ENCODE measurements at regions not wholly inside any gene's neighbourhood (a gene's known extent, or its start where the extent isn't known, plus 50 kb on each side); places are given as distances from the start of the nearest gene placed in this dataset.

- DNase-seq (ENCODE audit: low read depth) = no peak
Observed at GRCh38 chr3:107992976-107993684, 97.7 kb downstream of the CD47 start.

GRCh38 chr3:107990926-107991325 lies 99.9 kb downstream of the CD47 start:
- DNase-seq (ENCODE audit: low read depth) = no peak

- no peak for DNase-seq (ENCODE audit: low read depth)
Observed at GRCh38 chr3:107990433-107990832, 100.4 kb downstream of the CD47 start.

- no peak for DNase-seq (ENCODE audit: low read depth)
Observed at GRCh38 chr3:107989661-107990060, 101.2 kb downstream of the CD47 start.

GRCh38 chr3:107988460-107989175 lies 102.2 kb downstream of the CD47 start:
- DNase-seq (ENCODE audit: low read depth) = no peak

GRCh38 chr3:107987036-107987939 lies 103.5 kb downstream of the CD47 start:
- no peak for DNase-seq (ENCODE audit: low read depth)

- no peak for DNase-seq (ENCODE audit: low read depth)
Observed at GRCh38 chr3:107986505-107986904, 104.3 kb downstream of the CD47 start.

GRCh38 chr3:107985496-107985895 lies 105.3 kb downstream of the CD47 start:
- DNase-seq (ENCODE audit: low read depth) = no peak

GRCh38 chr3:107983247-107983646 lies 107.6 kb downstream of the CD47 start:
- DNase-seq (ENCODE audit: low read depth) = no peak

- no peak for DNase-seq (ENCODE audit: low read depth)
Observed at GRCh38 chr3:107982165-107982564, 108.7 kb downstream of the CD47 start.

- no peak for DNase-seq (ENCODE audit: low read depth)
Observed at GRCh38 chr3:107981471-107982111, 109.2 kb downstream of the CD47 start.

- no peak for DNase-seq (ENCODE audit: low read depth)
Observed at GRCh38 chr3:107979538-107979937, 111.3 kb downstream of the CD47 start.

GRCh38 chr3:107978131-107979055 lies 112.4 kb downstream of the CD47 start:
- DNase-seq (ENCODE audit: low read depth) = no peak

GRCh38 chr3:107977221-107978130 lies 113.4 kb downstream of the CD47 start:
- no peak for DNase-seq (ENCODE audit: low read depth)

- DNase-seq (ENCODE audit: low read depth) = no peak
Observed at GRCh38 chr3:107976202-107976800, 114.5 kb downstream of the CD47 start.

GRCh38 chr3:107975529-107976201 lies 115.2 kb downstream of the CD47 start:
- no peak for DNase-seq (ENCODE audit: low read depth)

GRCh38 chr3:107973961-107974360 lies 116.9 kb downstream of the CD47 start:
- DNase-seq (ENCODE audit: low read depth) = no peak

GRCh38 chr3:107973152-107973551 lies 117.7 kb downstream of the CD47 start:
- DNase-seq (ENCODE audit: low read depth) = no peak

GRCh38 chr3:107970993-107971580 lies 119.7 kb downstream of the CD47 start:
- DNase-seq (ENCODE audit: low read depth) = no peak
